ENCODE measurements at regions not wholly inside any gene's neighbourhood (a gene's known extent, or its start where the extent isn't known, plus 50 kb on each side); places are given as distances from the start of the nearest gene placed in this dataset.

- TF ChIP-seq CTCF (IDR thresholded peaks at IDR 0.05; ENCODE audit: borderline replicate concordance, extremely low read depth, low read length, poor library complexity, severe bottlenecking) = no peak
- no peak for TF ChIP-seq EZH2 (IDR thresholded peaks at IDR 0.05; ENCODE audit: borderline replicate concordance, low read depth, low read length, severe bottlenecking)
Measured at GRCh38 chr5:161009194-161009593, 157.2 kb upstream of the ATP10B start.

Measured in DND-41 (cell line).